Neural cell (in vitro differentiated cells): ENCODE measurements at regions not wholly inside any gene's neighbourhood (a gene's known extent, or its start where the extent isn't known, plus 50 kb on each side); places are given as distances from the start of the nearest gene placed in this dataset.

ENCODE experiments used
- H2AFZ ChIP-seq: fragments of 200-600, 300-800 bp; sonication (generic), shearing (Covaris generic); 2 replicates; pipeline ENCODE4 v1.6.0; 2014; ENCODE audit warnings: low read depth, mild to moderate bottlenecking, antibody characterized with exemption, low read length, moderate library complexity
- H3F3A ChIP-seq: fragments of 200-600 bp; shearing (Covaris generic); 2 replicates; pipeline ENCODE4 v1.6.1; 2016; ENCODE audit warnings: mild to moderate bottlenecking, moderate library complexity, mixed read lengths, antibody characterized with exemption, low read length; ENCODE audit not compliant: insufficient read depth, poor library complexity, severe bottlenecking
- H3K27ac ChIP-seq: fragments of 200-600, 300-800 bp; sonication (generic), shearing (Covaris generic); 2 replicates; pipeline ENCODE4 v1.5.1; 2014; ENCODE audit warnings: mild to moderate bottlenecking, low read length, moderate library complexity
- H3K27me3 ChIP-seq: fragments of 300-800, 200-600 bp; sonication (generic), shearing (Covaris generic); 2 replicates; pipeline ENCODE4 v1.6.0; 2014; ENCODE audit warnings: mild to moderate bottlenecking, low read depth, low read length, moderate library complexity; ENCODE audit not compliant: insufficient read depth
- H3K36me3 ChIP-seq: fragments of 300-800, 200-600 bp; sonication (generic), shearing (Covaris generic); 2 replicates; pipeline ENCODE4 v1.5.1; 2014; ENCODE audit warnings: mild to moderate bottlenecking, antibody characterized with exemption, low read length, moderate library complexity; ENCODE audit not compliant: insufficient read depth
- H3K4me2 ChIP-seq: fragments of 300-800, 200-600 bp; sonication (generic), shearing (Covaris generic); 2 replicates; pipeline ENCODE4 v1.6.0; 2014; ENCODE audit warnings: mild to moderate bottlenecking, low read length
- H3K4me3 ChIP-seq: fragments of 300-800, 200-600 bp; sonication (generic), shearing (Covaris generic); 2 replicates; pipeline ENCODE4 v1.5.1; 2014; ENCODE audit warnings: mild to moderate bottlenecking, low read length, moderate library complexity
- H3K79me2 ChIP-seq: fragments of 200-600 bp; shearing (Covaris generic); replicated peaks from 2 replicates; pipeline ENCODE4 v1.6.0; 2014; ENCODE audit warnings: mild to moderate bottlenecking, low read length, moderate library complexity; ENCODE audit not compliant: insufficient read depth
- H3K9ac ChIP-seq: fragments of 300-800, 200-600 bp; sonication (generic), shearing (Covaris generic); 2 replicates; pipeline ENCODE4 v1.6.1; 2016; ENCODE audit warnings: mild to moderate bottlenecking, low read length, mixed read lengths
- H3K9me2 ChIP-seq: fragments of 200-600 bp; shearing (Covaris generic); 2 replicates; pipeline ENCODE4 v1.6.1; 2016; ENCODE audit warnings: mild to moderate bottlenecking, low read length, mixed read lengths; ENCODE audit not compliant: insufficient read depth
- H3K9me3 ChIP-seq: fragments of 200-600, 300-800 bp; sonication (generic), shearing (Covaris generic); 2 replicates; pipeline ENCODE4 v1.6.1; 2016; ENCODE audit warnings: mild to moderate bottlenecking, mixed run types, low read length, moderate library complexity, mixed read lengths
- H4K20me1 ChIP-seq: fragments of 200-600 bp; shearing (Covaris generic); 2 replicates; pipeline ENCODE4 v1.6.1; 2016; ENCODE audit warnings: mild to moderate bottlenecking, mixed run types; ENCODE audit not compliant: insufficient read depth
- CTCF ChIP-seq: fragments of 450-650 bp; IDR thresholded peaks from 2 replicates; pipeline ENCODE4 v1.5.1; 2014; ENCODE audit warnings: antibody characterized with exemption, mild to moderate bottlenecking, moderate library complexity; ENCODE audit not compliant: poor library complexity, severe bottlenecking
- EP300 ChIP-seq: fragments of 450-650 bp; conservative IDR thresholded peaks from 2 replicates; pipeline ENCODE4 v1.6.1; 2014; ENCODE audit warnings: antibody characterized with exemption, mild to moderate bottlenecking, moderate library complexity; ENCODE audit not compliant: poor library complexity, severe bottlenecking
- EZH2 ChIP-seq: fragments of 200-600, 300-800 bp; shearing (Covaris generic), sonication (generic); IDR thresholded peaks from 2 replicates; pipeline ENCODE4 v1.6.1; 2014; ENCODE audit warnings: antibody characterized with exemption, low read length, borderline replicate concordance, mild to moderate bottlenecking; ENCODE audit not compliant: insufficient read depth, poor library complexity, severe bottlenecking
- MXI1 ChIP-seq: fragments of 450-650 bp; conservative IDR thresholded peaks from 2 replicates; pipeline ENCODE4 v1.6.1; 2014; ENCODE audit warnings: antibody characterized with exemption, mild to moderate bottlenecking; ENCODE audit not compliant: poor library complexity, severe bottlenecking
- POLR2AphosphoS5 ChIP-seq: IDR thresholded peaks from 2 replicates; pipeline ENCODE4 v1.6.1; 2012
- RAD21 ChIP-seq: fragments of 450-650 bp; conservative IDR thresholded peaks from 2 replicates; pipeline ENCODE4 v1.6.1; 2014; ENCODE audit warnings: antibody characterized with exemption, mild to moderate bottlenecking, moderate library complexity
- REST ChIP-seq: IDR thresholded peaks from 2 replicates; pipeline ENCODE4 v1.6.1; 2012; ENCODE audit warnings: borderline replicate concordance
- SMC3 ChIP-seq: fragments of 450-650 bp; conservative IDR thresholded peaks from 2 replicates; pipeline ENCODE4 v1.6.1; 2014; ENCODE audit warnings: antibody characterized with exemption, mild to moderate bottlenecking, moderate library complexity; ENCODE audit not compliant: poor library complexity
- TAF1 ChIP-seq: IDR thresholded peaks from 2 replicates; pipeline ENCODE4 v1.6.1; 2012; ENCODE audit warnings: low read depth

- Histone ChIP-seq H3K9me2 (no peaks in the 10 kb centered on the region), H3K27ac (no peak overlapping the region), H3K9ac (no peak overlapping the region), H4K20me1 (no peaks in the 10 kb centered on the region), H3K9me3 (no peaks in the 10 kb centered on the region), H3F3A (no peaks in the 10 kb centered on the region), H2AFZ (no peak overlapping the region), H3K27me3 (no peaks in the 10 kb centered on the region), H3K36me3 (no peaks in the 10 kb centered on the region), H3K4me2 (no peak overlapping the region), H3K4me3 (no peak overlapping the region), H3K79me2 (no peaks in the 10 kb centered on the region)
- TF ChIP-seq POLR2AphosphoS5 (no peak), EZH2 (no peak), SMC3 (no peak), EP300 (no peak), RAD21 (no peak), CTCF (no peak), MXI1 (no peak)
These were observed 112.9 kb upstream of the ADTRP start for GRCh38 chr6:11891547-11891946.

- H3K27me3 ChIP-seq: no peaks in the 10 kb centered on the region
- H4K20me1 ChIP-seq: no peaks in the 10 kb centered on the region
- H3K79me2 ChIP-seq: no peaks in the 10 kb centered on the region
- H3K9me2 ChIP-seq: no peaks in the 10 kb centered on the region
- H2AFZ ChIP-seq: no peak overlapping the region
- H3K9ac ChIP-seq: no peak overlapping the region
- no peaks in the 10 kb centered on the region for H3K9me3 ChIP-seq
- H3F3A ChIP-seq: no peaks in the 10 kb centered on the region
- no peak overlapping the region for H3K4me3 ChIP-seq
- H3K36me3 ChIP-seq: no peaks in the 10 kb centered on the region
- no peak overlapping the region for H3K27ac ChIP-seq
- H3K4me2 ChIP-seq: no peak overlapping the region
- no peak for TF ChIP-seq REST
- no peak for TF ChIP-seq CTCF
- TF ChIP-seq POLR2AphosphoS5: no peak
- TF ChIP-seq MXI1: no peak
- TF ChIP-seq RAD21: no peak
- no peak for TF ChIP-seq EP300
- TF ChIP-seq SMC3: no peak
- TF ChIP-seq TAF1: no peak
These were observed 112.2 kb upstream of the ADTRP start for GRCh38 chr6:11890849-11891248.
